SU-DHL-6 (cell line): ENCODE measurements at regions not wholly inside any gene's neighbourhood (a gene's known extent, or its start where the extent isn't known, plus 50 kb on each side); places are given as distances from the start of the nearest gene placed in this dataset.

ENCODE experiments used
- H2AFZ ChIP-seq: fragments of 200-600 bp; sonication (generic); 2 replicates; pipeline ENCODE4 v1.6.1; 2014; ENCODE audit warnings: low read depth, mild to moderate bottlenecking, moderate library complexity, mixed read lengths, antibody characterized with exemption, low read length; ENCODE audit not compliant: severe bottlenecking
- H3F3A ChIP-seq: fragments of 200-600 bp; shearing (Covaris generic); 2 replicates; pipeline ENCODE4 v1.6.0; 2016; ENCODE audit warnings: antibody characterized with exemption, mild to moderate bottlenecking; ENCODE audit not compliant: insufficient read depth
- H3K27ac ChIP-seq: fragments of 200-600 bp; sonication (generic); 2 replicates; pipeline ENCODE4 v1.5.1; 2016; ENCODE audit warnings: low read depth, mild to moderate bottlenecking, low read length, moderate library complexity, mixed read lengths
- H3K27me3 ChIP-seq: fragments of 200-600 bp; sonication (generic), shearing (Covaris generic); 2 replicates; pipeline ENCODE4 v1.6.0; 2014; ENCODE audit warnings: mild to moderate bottlenecking, low read length
- H3K36me3 ChIP-seq: fragments of 200-600 bp; sonication (generic); 2 replicates; pipeline ENCODE4 v1.6.1; 2014; ENCODE audit warnings: mild to moderate bottlenecking, low read length, mixed read lengths
- H3K4me2 ChIP-seq: fragments of 300-600, 200-600 bp; shearing (Covaris generic), sonication (generic); 2 replicates; pipeline ENCODE4 v1.6.0; 2014; ENCODE audit warnings: low read length, low read depth, mild to moderate bottlenecking; ENCODE audit not compliant: poor library complexity, severe bottlenecking
- H3K4me3 ChIP-seq: fragments of 200-600 bp; sonication (generic); 2 replicates; pipeline ENCODE4 v1.5.1; 2014; ENCODE audit warnings: antibody characterized with exemption, low read length, mild to moderate bottlenecking, mixed read lengths; ENCODE audit not compliant: insufficient read depth, poor library complexity, severe bottlenecking
- H3K79me2 ChIP-seq: fragments of 200-600 bp; sonication (generic); 2 replicates; pipeline ENCODE4 v1.6.1; 2014; ENCODE audit warnings: mild to moderate bottlenecking, low read length, moderate library complexity; ENCODE audit not compliant: insufficient read depth
- H3K9ac ChIP-seq: fragments of 200-600 bp; sonication (generic); 2 replicates; pipeline ENCODE4 v1.7.0; 2014; ENCODE audit warnings: mild to moderate bottlenecking, low read length
- H3K9me2 ChIP-seq: fragments of 200-600 bp; sonication (generic); replicated peaks from 2 replicates; pipeline ENCODE4 v1.6.1; 2014; ENCODE audit warnings: low read length; ENCODE audit not compliant: insufficient read depth
- H3K9me3 ChIP-seq: fragments of 200-600 bp; sonication (generic); 2 replicates; pipeline ENCODE4 v1.6.1; 2014; ENCODE audit warnings: low read length, mixed read lengths; ENCODE audit not compliant: insufficient read depth
- H4K20me1 ChIP-seq: fragments of 200-600 bp; sonication (generic); 2 replicates; pipeline ENCODE4 v1.6.1; 2014; ENCODE audit warnings: low read depth, mild to moderate bottlenecking, antibody characterized with exemption, low read length, moderate library complexity, mixed read lengths
- CTCF ChIP-seq: fragments of 200-600 bp; sonication (generic); IDR thresholded peaks from one replicate; pipeline ENCODE4 v1.5.1; 2017; ENCODE audit warnings: antibody characterized with exemption, mild to moderate bottlenecking, low read length, moderate library complexity; ENCODE audit not compliant: insufficient read depth, poor library complexity, severe bottlenecking
- EZH2phosphoT487 ChIP-seq: fragments of 200-600 bp; sonication (generic), shearing (Covaris generic); conservative IDR thresholded peaks from 2 replicates; pipeline ENCODE4 v1.6.1; 2018; ENCODE audit warnings: mild to moderate bottlenecking, antibody characterized with exemption, low read length, moderate library complexity, mixed read lengths

GRCh38 chr3:194043516-194043915 is 92.4 kb upstream of the HES1 start:
- Histone ChIP-seq H2AFZ (no peak overlapping the region), H4K20me1 (no peaks in the 10 kb centered on the region), H3F3A (no peaks in the 10 kb centered on the region), H3K9ac (no peak overlapping the region), H3K4me3 (no peak overlapping the region), H3K36me3 (no peaks in the 10 kb centered on the region), H3K9me2 (no peaks in the 10 kb centered on the region), H3K27me3 (no peaks in the 10 kb centered on the region), H3K9me3 (no peaks in the 10 kb centered on the region), H3K79me2 (no peaks in the 10 kb centered on the region), H3K4me2 (no peak overlapping the region), H3K27ac (no peak overlapping the region)
- TF ChIP-seq CTCF, result no peak
- no peak for TF ChIP-seq EZH2phosphoT487

GRCh38 chr3:194045289-194045688 is 90.7 kb upstream of the HES1 start:
- H3K27ac ChIP-seq, result no peak overlapping the region
- no peak for TF ChIP-seq CTCF
- no peak for TF ChIP-seq EZH2phosphoT487
- H3K79me2 ChIP-seq, result no peaks in the 10 kb centered on the region
- no peak overlapping the region for H2AFZ ChIP-seq
- no peaks in the 10 kb centered on the region for H3K27me3 ChIP-seq
- no peaks in the 10 kb centered on the region for H3K36me3 ChIP-seq
- H3K4me3 ChIP-seq, result no peak overlapping the region
- no peaks in the 10 kb centered on the region for H4K20me1 ChIP-seq
- no peaks in the 10 kb centered on the region for H3F3A ChIP-seq
- H3K9me2 ChIP-seq, result no peaks in the 10 kb centered on the region
- no peaks in the 10 kb centered on the region for H3K9me3 ChIP-seq
- no peak overlapping the region for H3K4me2 ChIP-seq
- no peak overlapping the region for H3K9ac ChIP-seq

- no peak overlapping the region for H3K4me3 ChIP-seq
- H4K20me1 ChIP-seq, result no peaks in the 10 kb centered on the region
- H3K27me3 ChIP-seq, result no peaks in the 10 kb centered on the region
- no peak overlapping the region for H3K9ac ChIP-seq
- H3K9me3 ChIP-seq, result peaks cover under 1% of the 10 kb centered on the region; the same call in 1 of the 2 replicates
- H3K36me3 ChIP-seq, result no peaks in the 10 kb centered on the region
- TF ChIP-seq EZH2phosphoT487 (no peak), CTCF (no peak)
- no peak overlapping the region for H3K4me2 ChIP-seq
- H3K9me2 ChIP-seq, result no peaks in the 10 kb centered on the region
- no peaks in the 10 kb centered on the region for H3F3A ChIP-seq
- no peak overlapping the region for H2AFZ ChIP-seq
- H3K27ac ChIP-seq, result no peak overlapping the region
- H3K79me2 ChIP-seq, result no peaks in the 10 kb centered on the region
Observed at GRCh38 chr3:194045919-194046318, 90.0 kb upstream of the HES1 start.
